ENCODE measurements at regions not wholly inside any gene's neighbourhood (a gene's known extent, or its start where the extent isn't known, plus 50 kb on each side); places are given as distances from the start of the nearest gene placed in this dataset.
"Not testable (repeated sequence)": the region's sequence is repeated elsewhere in the genome, so short reads cannot be mapped to it uniquely, and the experiment has no call there.

GRCh38 chr6:113246186-113246585 is 611.0 kb upstream of the MARCKS start:
- in situ Hi-C loops (cut with HindIII; ENCODE audit: low sequenced_read_pairs), result no loop called here

DNA sequence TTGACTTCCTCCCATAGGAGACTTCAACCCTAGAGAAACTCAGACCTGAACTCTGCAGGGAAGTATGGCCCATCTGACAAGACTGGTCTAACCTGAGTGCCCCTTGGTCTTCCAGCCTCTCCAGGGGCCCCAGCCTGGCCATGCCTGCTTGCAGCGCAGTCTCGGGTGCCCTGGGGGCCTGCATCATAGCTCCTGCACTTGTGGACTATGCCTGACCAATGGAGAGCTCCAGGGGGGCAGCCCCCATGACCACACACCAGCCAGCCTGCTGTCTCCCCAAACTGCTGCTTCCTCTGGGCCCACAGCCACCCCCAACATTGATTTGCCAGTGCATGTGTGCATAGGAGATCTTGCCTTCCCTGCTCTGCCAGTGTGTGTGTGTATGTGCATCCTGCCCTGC is 608.6 kb upstream of the MARCKS start:
- in situ Hi-C loops (cut with HindIII; ENCODE audit: low sequenced_read_pairs), result no loop called here

GRCh38 chr6:113254194-113254593 is 603.0 kb upstream of the MARCKS start:
- in situ Hi-C loops (cut with HindIII; ENCODE audit: low sequenced_read_pairs), result not testable (repeated sequence)

DNA sequence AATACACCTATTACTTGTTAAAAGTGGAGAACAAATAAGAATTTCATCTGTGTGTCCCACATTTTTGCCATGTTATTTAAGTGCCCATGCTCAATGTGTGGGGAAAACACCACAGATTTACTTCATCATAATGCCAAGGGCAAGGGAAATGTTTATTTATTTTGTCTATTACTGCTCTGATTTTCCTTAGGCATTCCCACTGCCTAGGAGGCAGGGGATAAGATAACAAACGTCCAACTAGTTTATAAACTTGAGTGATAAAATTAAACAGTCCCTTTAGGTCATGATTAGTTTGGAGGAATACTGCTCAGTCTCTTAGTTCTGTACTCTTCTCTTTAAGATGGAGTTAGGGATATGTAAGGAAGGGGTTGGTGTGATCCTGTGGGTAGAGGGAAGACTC is 598.4 kb upstream of the MARCKS start:
- in situ Hi-C loops (cut with HindIII; ENCODE audit: low sequenced_read_pairs), result no loop called here

GRCh38 chr6:113271437-113271836 is 585.7 kb upstream of the MARCKS start:
- in situ Hi-C loops (cut with HindIII; ENCODE audit: low sequenced_read_pairs), result no loop called here

DNA sequence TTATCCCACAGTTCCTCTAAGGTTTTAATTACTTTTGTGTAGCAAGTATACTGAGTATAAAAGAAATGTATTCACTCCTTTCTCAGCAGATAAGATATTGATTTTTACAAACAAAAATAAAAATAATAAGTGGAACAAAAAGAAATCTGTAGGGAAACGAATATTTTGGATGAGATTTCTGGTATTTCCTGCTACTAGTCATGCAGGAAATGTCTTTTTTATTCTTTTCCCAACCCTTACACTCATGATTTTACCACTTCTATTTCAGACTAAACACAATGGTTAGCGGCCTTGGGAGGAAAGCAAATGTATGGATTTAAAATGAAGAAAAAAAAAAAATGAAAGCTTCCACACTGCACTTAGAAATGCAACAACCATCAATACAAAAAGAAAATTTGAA is 580.5 kb upstream of the MARCKS start:
- in situ Hi-C loops (cut with HindIII; ENCODE audit: low sequenced_read_pairs), result no loop called here

- in situ Hi-C loops (cut with HindIII; ENCODE audit: low sequenced_read_pairs), result no loop called here
Observed at GRCh38 chr6:113277111-113277510, 580.0 kb upstream of the MARCKS start.

DNA sequence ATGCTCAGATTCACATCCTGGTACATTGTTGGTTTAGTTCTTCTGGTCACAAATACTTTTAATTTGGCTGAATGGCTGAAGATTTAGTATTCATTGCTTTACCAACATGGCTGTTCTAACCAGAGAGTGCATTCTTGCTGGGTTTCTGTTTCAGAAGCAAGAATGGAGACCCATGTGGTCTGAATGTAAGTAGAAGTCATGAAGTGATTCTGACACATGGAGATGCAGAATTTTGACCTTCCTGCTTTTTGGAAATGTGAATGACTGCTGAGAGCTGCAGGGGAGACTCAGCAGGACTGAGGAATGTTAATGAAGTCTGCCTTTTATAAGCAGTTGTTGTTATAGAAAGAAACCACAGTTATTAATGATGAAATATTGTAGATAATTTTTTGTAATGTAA is 576.1 kb upstream of the MARCKS start:
- in situ Hi-C loops (cut with HindIII; ENCODE audit: low sequenced_read_pairs), result no loop called here

DNA sequence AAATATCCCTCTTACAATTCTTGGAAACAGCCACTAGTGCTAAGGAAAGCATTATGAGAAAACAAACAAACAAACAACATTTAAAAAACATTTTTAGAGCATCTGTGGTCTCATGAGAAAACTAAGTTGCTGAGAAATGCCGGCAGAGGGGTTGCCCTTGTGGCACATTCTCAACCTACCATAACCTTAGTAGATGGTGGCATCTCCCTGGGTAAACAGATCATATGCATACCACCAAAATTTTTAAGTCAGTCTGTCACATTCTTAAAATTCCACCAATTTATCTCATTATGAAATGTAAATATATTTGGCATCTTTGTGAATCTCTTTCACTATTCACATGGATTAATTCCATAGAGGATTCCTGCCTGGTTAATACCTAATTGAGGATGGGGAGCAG is 575.7 kb upstream of the MARCKS start:
- in situ Hi-C loops (cut with HindIII; ENCODE audit: low sequenced_read_pairs), result no loop called here

- in situ Hi-C loops (cut with HindIII; ENCODE audit: low sequenced_read_pairs), result no loop called here
Observed at GRCh38 chr6:113287396-113287795, 569.7 kb upstream of the MARCKS start.

DNA sequence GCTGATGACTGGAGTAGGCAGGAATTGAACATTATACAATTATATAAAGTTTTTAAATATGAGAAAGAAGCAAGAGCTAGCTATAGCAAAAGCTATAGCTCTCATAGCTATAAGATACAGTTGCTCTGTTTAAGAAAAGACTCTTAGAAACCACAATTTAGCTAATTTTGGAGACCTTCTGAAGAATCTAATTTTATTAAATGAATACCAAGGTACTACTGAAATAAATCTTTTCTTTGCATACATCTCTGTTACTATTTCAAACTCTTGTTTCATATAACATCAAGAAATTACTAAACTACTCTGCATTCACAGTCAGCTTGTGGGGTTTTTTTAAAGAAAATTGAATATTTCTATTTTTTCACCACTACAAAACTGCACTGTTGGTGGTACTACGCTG is 568.7 kb upstream of the MARCKS start:
- in situ Hi-C loops (cut with HindIII; ENCODE audit: low sequenced_read_pairs), result no loop called here

DNA sequence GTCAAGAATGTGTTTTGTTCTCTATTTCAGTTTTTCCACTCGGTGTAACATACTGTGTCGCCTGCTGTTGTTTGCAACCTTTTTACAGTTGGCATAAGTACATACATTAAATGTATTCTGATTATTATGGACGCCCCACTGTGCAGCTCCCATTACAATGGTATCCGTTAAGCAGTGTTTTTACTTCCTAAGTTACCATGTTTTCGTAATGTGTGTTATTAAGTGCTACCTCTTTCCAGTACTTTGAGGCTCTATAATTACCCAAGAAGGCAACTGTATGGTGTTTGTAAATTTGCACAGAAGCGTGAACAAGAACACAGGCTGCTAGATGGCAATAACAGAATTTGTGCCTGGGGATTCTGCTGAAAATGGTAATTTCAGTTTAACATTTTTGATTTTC is 568.0 kb upstream of the MARCKS start:
- in situ Hi-C loops (cut with HindIII; ENCODE audit: low sequenced_read_pairs), result no loop called here

DNA sequence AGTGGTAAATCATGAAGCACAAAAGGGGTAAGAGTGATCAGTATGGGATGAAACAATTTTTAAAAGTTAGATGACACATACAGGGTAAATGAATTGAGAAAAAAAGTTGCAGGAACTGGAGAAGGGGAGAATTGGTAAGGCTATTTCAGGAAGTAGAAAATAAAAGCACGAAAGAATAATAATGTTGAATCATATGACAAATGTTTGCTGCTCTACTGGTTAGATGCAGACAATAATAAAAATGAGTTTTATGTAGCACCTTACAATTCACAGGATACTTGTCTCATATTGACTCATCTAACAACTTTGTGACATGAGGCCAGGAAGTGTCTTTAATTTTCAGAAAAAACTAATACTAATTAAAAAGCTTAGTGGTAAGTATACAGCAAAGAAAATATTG is 566.5 kb upstream of the MARCKS start:
- in situ Hi-C loops (cut with HindIII; ENCODE audit: low sequenced_read_pairs), result no loop called here

DNA sequence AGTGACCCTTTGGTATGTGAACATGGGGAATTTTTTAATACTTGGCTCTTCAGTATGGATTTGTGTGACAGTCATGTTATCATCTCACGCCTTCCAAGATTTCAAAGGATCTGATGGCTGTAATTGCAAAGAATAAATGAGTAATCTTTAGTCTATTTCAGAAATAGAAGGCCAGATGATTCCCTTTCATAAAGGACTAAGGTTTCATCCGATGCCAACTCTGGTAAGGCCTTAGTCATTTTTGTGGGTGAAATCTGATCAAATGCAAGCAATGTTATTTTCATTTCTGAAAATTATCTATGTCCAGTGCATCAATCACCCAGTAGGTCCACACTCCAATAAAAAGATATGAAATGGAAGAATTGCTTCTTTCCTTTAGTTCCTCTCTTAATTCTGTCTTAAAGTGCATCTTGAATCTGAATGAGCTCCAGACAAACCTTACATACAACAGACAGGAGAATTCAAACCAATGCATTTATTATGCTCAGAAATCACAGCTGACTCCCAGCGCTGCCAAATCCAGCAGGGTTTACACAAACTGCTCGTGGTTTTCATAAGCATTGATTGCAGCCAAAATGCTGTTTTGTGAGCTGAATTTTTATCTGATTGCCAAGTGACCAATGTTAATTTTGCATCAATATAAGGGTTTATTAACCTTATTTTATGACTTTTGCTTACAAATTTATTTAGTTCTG is 565.2 kb upstream of the MARCKS start:
- in situ Hi-C loops (cut with HindIII; ENCODE audit: low sequenced_read_pairs), result no loop called here

DNA sequence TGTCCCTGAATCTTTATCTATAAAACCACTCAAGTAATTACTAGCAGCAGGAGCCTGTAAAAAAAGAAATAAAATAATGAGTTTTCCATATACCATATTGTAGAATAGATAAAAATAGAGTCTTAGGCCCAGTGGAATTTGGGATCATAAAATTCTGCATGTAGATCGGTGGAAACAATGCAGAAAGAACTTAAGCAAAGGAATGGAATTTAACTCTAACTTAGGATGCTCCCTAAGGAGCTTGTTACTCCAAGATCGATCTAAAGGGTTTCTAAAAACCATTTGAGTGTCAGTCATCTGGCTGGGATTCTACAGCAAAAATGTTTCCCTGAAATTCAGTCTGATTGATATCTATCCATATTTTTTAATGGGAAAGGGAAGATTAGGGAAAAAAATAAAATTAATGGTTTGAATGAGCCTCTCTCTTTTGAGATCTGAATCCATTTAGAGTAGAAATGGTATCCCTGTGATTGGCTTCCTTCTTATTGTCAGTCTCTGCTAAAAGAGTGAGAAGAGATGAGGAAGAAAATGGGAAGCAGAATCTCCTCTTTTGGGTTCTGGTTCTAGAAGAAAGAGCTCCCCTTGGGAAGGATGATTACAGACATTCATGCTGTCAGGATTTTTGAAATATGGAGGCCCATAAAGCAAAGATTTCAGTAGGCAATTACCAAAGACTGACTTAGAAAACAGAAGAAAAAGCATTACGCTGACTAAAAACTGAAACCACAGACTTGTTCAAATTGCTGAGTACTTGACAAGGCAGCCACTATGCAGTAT is 564.3 kb upstream of the MARCKS start:
- in situ Hi-C loops (cut with HindIII; ENCODE audit: low sequenced_read_pairs), result no loop called here

DNA sequence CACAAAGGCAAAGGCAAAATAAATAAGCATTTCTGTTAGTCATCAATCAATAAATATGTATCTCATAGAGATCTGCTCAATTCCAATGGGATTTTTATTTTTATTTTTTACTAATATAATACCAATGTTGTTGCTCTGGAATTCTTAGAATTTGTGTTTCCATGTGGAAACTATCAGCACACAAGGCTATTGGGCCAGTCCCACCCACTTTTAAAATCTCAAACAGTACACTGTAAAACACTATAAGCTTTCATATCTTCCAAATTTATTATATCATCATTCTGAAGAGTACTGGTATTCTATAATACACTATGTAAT is 563.8 kb upstream of the MARCKS start:
- in situ Hi-C loops (cut with HindIII; ENCODE audit: low sequenced_read_pairs), result no loop called here

DNA sequence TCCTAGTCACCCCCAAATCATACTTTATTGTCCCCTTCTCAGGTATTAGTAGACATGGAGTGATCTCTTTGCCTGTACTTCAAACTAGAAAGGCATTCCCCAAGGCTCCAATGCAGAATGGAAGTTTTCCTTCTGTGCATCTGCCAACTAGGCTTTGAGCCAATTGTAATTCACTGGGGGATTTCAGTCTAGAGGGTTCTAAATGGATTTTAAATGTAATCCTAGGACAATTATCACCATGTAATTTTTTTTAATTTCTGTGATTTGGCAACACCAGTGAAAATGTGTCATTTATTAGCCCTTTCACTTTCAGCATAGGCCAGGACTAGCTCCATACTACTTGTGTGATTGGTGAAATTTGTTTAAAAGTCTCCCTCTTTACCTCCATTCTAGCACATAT is 557.6 kb upstream of the MARCKS start:
- in situ Hi-C loops (cut with HindIII; ENCODE audit: low sequenced_read_pairs), result no loop called here

- in situ Hi-C loops (cut with HindIII; ENCODE audit: low sequenced_read_pairs), result no loop called here
Observed at GRCh38 chr6:113301651-113302050, 555.5 kb upstream of the MARCKS start.

DNA sequence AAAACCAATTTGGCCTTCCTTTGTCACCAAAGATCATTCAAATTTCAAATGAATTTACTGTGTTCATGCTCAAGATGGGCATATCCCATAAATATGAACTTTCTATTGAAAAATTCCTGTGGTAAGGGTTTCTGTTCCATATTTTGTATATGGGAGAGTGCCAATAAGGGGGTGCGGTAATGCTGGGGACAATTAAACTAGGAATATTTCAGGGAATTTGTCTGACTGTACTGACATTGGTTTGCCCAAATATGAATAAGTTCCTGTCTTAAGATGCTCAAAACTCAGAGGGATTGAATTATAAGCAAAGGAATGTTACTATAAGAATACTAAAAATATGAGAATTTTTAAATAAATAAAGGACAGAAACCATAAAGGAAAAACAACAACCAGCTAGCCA is 553.0 kb upstream of the MARCKS start:
- in situ Hi-C loops (cut with HindIII; ENCODE audit: low sequenced_read_pairs), result no loop called here

GRCh38 chr6:113306552-113307145 is 550.5 kb upstream of the MARCKS start:
- in situ Hi-C loops (cut with HindIII; ENCODE audit: low sequenced_read_pairs), result no loop called here

DNA sequence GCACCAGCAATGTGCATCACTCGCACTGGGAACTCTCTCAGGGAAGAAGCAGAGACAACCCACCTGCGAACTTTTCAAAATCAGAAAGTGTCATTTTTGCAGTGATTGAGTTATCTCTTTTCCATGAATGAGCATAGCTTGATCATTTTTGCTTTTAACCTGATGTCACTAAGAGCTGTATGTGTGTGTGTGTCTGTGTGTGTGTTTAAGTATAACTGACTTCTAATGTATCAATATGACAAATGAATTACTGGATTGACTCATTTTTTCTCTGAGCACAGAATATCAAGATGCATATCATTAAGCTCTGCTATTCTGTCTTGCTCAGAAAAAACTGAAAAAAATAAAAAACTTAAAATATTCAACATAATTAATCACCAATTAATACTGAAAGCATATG is 548.9 kb upstream of the MARCKS start:
- in situ Hi-C loops (cut with HindIII; ENCODE audit: low sequenced_read_pairs), result no loop called here

- in situ Hi-C loops (cut with HindIII; ENCODE audit: low sequenced_read_pairs), result no loop called here
Observed at GRCh38 chr6:113313841-113314240, 543.3 kb upstream of the MARCKS start.
